ENCODE measurements at regions not wholly inside any gene's neighbourhood (a gene's known extent, or its start where the extent isn't known, plus 50 kb on each side); places are given as distances from the start of the nearest gene placed in this dataset.

- Histone ChIP-seq H3K9me3 (ENCODE audit: control insufficient read depth in 4 of 4, low read length in 3 of 4) (no peaks in the 10 kb centered on the region), H3K4me3 (ENCODE audit: low read depth in 1 of 3, low read length in 3 of 3) (no peak overlapping the region), H3K36me3 (ENCODE audit: control insufficient read depth in 4 of 4, insufficient read depth in 3 of 4, low read depth in 1 of 4, low read length in 3 of 4) (no peaks in the 10 kb centered on the region), H3K9ac (ENCODE audit: low read depth in 1 of 2, low read length in 2 of 2) (no peak overlapping the region), H3K27ac (ENCODE audit: low read depth in 1 of 2, low read length in 2 of 2) (no peak overlapping the region), H3K4me1 (ENCODE audit: control insufficient read depth in 4 of 4, insufficient read depth in 4 of 4, low read length in 3 of 4) (no peaks in the 10 kb centered on the region), H3K27me3 (ENCODE audit: control insufficient read depth in 4 of 4, insufficient read depth in 4 of 4, low read length in 3 of 4) (no peaks in the 10 kb centered on the region)
- TF ChIP-seq RAD21 (IDR thresholded peaks at IDR 0.05) (no peak), CTCF (IDR thresholded peaks at IDR 0.05; ENCODE audit: low read depth, low read length, missing input control) (no peak), SP1 (IDR thresholded peaks at IDR 0.05) (no peak), YY1 (IDR thresholded peaks at IDR 0.05) (no peak), HNF4G (IDR thresholded peaks at IDR 0.05) (no peak), TAF1 (conservative IDR thresholded peaks at IDR 0.05) (no peak), JUND (IDR thresholded peaks at IDR 0.05) (no peak)
- WGBS: 85% methylated on average over 4 of the region's 4 CpGs
- DNase-seq (ENCODE audit: low spot score): no peak
Measured at GRCh38 chr3:59620325-59620724, 570.5 kb upstream of the CFAP20DC start.

GRCh38 chr3:59612444-59612715 lies 562.6 kb upstream of the CFAP20DC start:
- Histone ChIP-seq H3K27me3 (ENCODE audit: control insufficient read depth in 4 of 4, insufficient read depth in 4 of 4, low read length in 3 of 4) (no peaks in the 10 kb centered on the region), H3K36me3 (ENCODE audit: control insufficient read depth in 4 of 4, insufficient read depth in 3 of 4, low read depth in 1 of 4, low read length in 3 of 4) (no peaks in the 10 kb centered on the region), H3K9ac (ENCODE audit: low read depth in 1 of 2, low read length in 2 of 2) (no peak overlapping the region), H3K27ac (ENCODE audit: low read depth in 1 of 2, low read length in 2 of 2) (no peak overlapping the region), H3K4me3 (ENCODE audit: low read depth in 1 of 3, low read length in 3 of 3) (no peak overlapping the region), H3K4me1 (ENCODE audit: control insufficient read depth in 4 of 4, insufficient read depth in 4 of 4, low read length in 3 of 4) (no peaks in the 10 kb centered on the region), H3K9me3 (ENCODE audit: control insufficient read depth in 4 of 4, low read length in 3 of 4) (no peaks in the 10 kb centered on the region)
- DNase-seq (ENCODE audit: low spot score): no peak
- WGBS: 96% methylated on average over 2 of the region's 2 CpGs
- TF ChIP-seq HNF4G (IDR thresholded peaks at IDR 0.05) (no peak), FOXA1 (IDR thresholded peaks at IDR 0.05) (no peak), NR2F2 (IDR thresholded peaks at IDR 0.05) (no peak), EGR1 (IDR thresholded peaks at IDR 0.05; ENCODE audit: low read depth in 2 of 2) (no peak), GABPA (IDR thresholded peaks at IDR 0.05 in 1 of 2, conservative IDR thresholded peaks at IDR 0.05 in 1 of 2) (no peak), JUND (IDR thresholded peaks at IDR 0.05) (no peak), TAF1 (conservative IDR thresholded peaks at IDR 0.05) (no peak), REST (IDR thresholded peaks at IDR 0.05) (no peak), YY1 (IDR thresholded peaks at IDR 0.05) (no peak), RXRA (IDR thresholded peaks at IDR 0.05) (no peak), ZBTB33 (IDR thresholded peaks at IDR 0.05) (no peak), RAD21 (IDR thresholded peaks at IDR 0.05) (no peak), ATF3 (IDR thresholded peaks at IDR 0.05) (no peak), MAX (IDR thresholded peaks at IDR 0.05) (no peak), FOXA2 (IDR thresholded peaks at IDR 0.05) (no peak), SP1 (IDR thresholded peaks at IDR 0.05) (no peak), HNF4A (conservative IDR thresholded peaks at IDR 0.05) (no peak)
